SK-N-SH (cell line): ENCODE measurements at regions not wholly inside any gene's neighbourhood (a gene's known extent, or its start where the extent isn't known, plus 50 kb on each side); places are given as distances from the start of the nearest gene placed in this dataset.

Experiments
- CTCF ChIP-seq: fragments of 200-600 bp; sonication (generic); IDR thresholded peaks from 2 replicates; pipeline ENCODE4 v1.6.1; 2017; ENCODE audit warnings: antibody characterized with exemption, mild to moderate bottlenecking, moderate library complexity
- EP300 ChIP-seq, 2 experiments: IDR thresholded peaks; 2 replicates each; pipeline versions ENCODE4 v1.4.0 to v1.6.1; 2012; ENCODE audit warnings: borderline replicate concordance in 1 of 2, low read depth in 1 of 2, low read length in 1 of 2
- MXI1 ChIP-seq: IDR thresholded peaks from 2 replicates; pipeline ENCODE4 v1.6.1; 2012; ENCODE audit warnings: mild to moderate bottlenecking, low read depth, low read length, improper control_type of control experiment
- POLR2AphosphoS5 ChIP-seq: IDR thresholded peaks from 2 replicates; pipeline ENCODE4 v1.6.1; 2012; ENCODE audit warnings: low read depth, low read length

- no peak for TF ChIP-seq CTCF
- no peak for TF ChIP-seq POLR2AphosphoS5
- TF ChIP-seq EP300 (IDR thresholded peaks at IDR 0.05; ENCODE audit: borderline replicate concordance in 1 of 2, low read depth in 1 of 2, low read length in 1 of 2) = no peak
- TF ChIP-seq MXI1 = no peak
Measured at GRCh38 chr2:62284471-62284870, 88.6 kb downstream of the B3GNT2 start.
